HepG2 (cell line): ENCODE measurements at regions not wholly inside any gene's neighbourhood (a gene's known extent, or its start where the extent isn't known, plus 50 kb on each side); places are given as distances from the start of the nearest gene placed in this dataset.

Source experiments
- ATAC-seq: fragments of 200-7000 bp; cut with Tn5 transposase; 3 replicates; pipeline ENCODE4 v1.9.1; 2020; ENCODE audit warnings: mild to moderate bottlenecking, moderate library complexity
- BruUV-seq: library from RNA; stranded (reverse); fragments of 400-500 nt; replicated peaks from 2 replicates; lab custom pipeline; 2021; lab: Mats Ljungman, UMichigan
- CTCF ChIA-PET: fragments of 300-600 bp; formaldehyde crosslinking; extraction: SDS; loops from one replicate; lab custom pipeline; 2021; ENCODE audit warnings: low total read pairs, inconsistent platforms, low intra/inter-chr PET ratio; lab: Yijun Ruan, JAX
- POLR2A ChIA-PET: fragments of 350-600 bp; sonication (Branson Sonifier 250); formaldehyde crosslinking; loops from one replicate; lab custom pipeline; 2020; ENCODE audit warnings: antibody characterized with exemption, inconsistent platforms; lab: Yijun Ruan, JAX
- DNase-seq: peaks from one replicate; pipeline ENCODE4 v3.0.0-alpha.2; 2015; ENCODE audit warnings: low spot score
- FAIRE-seq: peaks from 3 replicates; lab custom pipeline; 2011; peaks lifted over from hg19 to GRCh38; lab: Jason Lieb, UNC
- H2AFZ ChIP-seq: one replicate; pipeline ENCODE4 v1.6.1; 2011; ENCODE audit warnings: low read length, inconsistent platforms
- H3K27ac ChIP-seq: fragments of 300-600 bp; 3 replicates; pipeline ENCODE4 v1.8.0; 2011; ENCODE audit warnings: mixed run types, mild to moderate bottlenecking, mixed read lengths, low read length, inconsistent platforms; ENCODE audit not compliant: insufficient read depth; ENCODE audit errors: extremely low read length
- H3K27me3 ChIP-seq, 2 experiments: fragments of 200-600 bp in 1 of 2; 2 replicates in 1 of 2; 3 replicates in 1 of 2; pipeline versions ENCODE4 v1.6.0 to v1.8.0; 2011; ENCODE audit warnings: low read length in 2 of 2, mild to moderate bottlenecking in 2 of 2, moderate library complexity in 2 of 2, inconsistent platforms in 1 of 2; ENCODE audit not compliant: insufficient read depth in 2 of 2, control insufficient read depth in 1 of 2
- H3K36me3 ChIP-seq, 2 experiments: fragments of 200-600 bp in 1 of 2; replicated peaks in 1 of 2; 2 replicates in 1 of 2; 3 replicates in 1 of 2; pipeline versions ENCODE4 v1.5.1 to v1.8.0; 2011; ENCODE audit warnings: low read length in 2 of 2, inconsistent platforms in 1 of 2; ENCODE audit not compliant: insufficient read depth in 2 of 2, control insufficient read depth in 1 of 2
- H3K4me1 ChIP-seq: 2 replicates; pipeline ENCODE4 v1.5.1; 2012; ENCODE audit warnings: low read length, inconsistent platforms; ENCODE audit not compliant: insufficient read depth
- H3K4me2 ChIP-seq: 2 replicates; pipeline ENCODE4 v1.6.0; 2011; ENCODE audit warnings: low read depth, low read length, inconsistent platforms
- H3K4me3 ChIP-seq, 3 experiments: fragments of 200-600 bp in 1 of 3; sonication (generic), shearing (Covaris generic) in 1 of 3; replicated peaks in 1 of 3; 2 replicates each; pipeline ENCODE4 v1.5.1; 2011 to 2016; ENCODE audit warnings: low read length in 3 of 3, inconsistent platforms in 2 of 3, low read depth in 2 of 3, mild to moderate bottlenecking in 2 of 3, control low read depth in 1 of 3, mixed read lengths in 1 of 3; ENCODE audit not compliant: insufficient read depth in 1 of 3
- H3K79me2 ChIP-seq: one replicate; pipeline ENCODE4 v1.6.1; 2011; ENCODE audit warnings: low read length, inconsistent platforms; ENCODE audit not compliant: insufficient read depth
- H3K9ac ChIP-seq: 2 replicates; pipeline ENCODE4 v1.6.0; 2011; ENCODE audit warnings: mild to moderate bottlenecking, low read depth, low read length, inconsistent platforms; ENCODE audit not compliant: insufficient read depth
- H3K9me3 ChIP-seq: 2 replicates; pipeline ENCODE4 v1.5.1; 2012; ENCODE audit warnings: mild to moderate bottlenecking, low read length
- H4K20me1 ChIP-seq: 2 replicates; pipeline ENCODE4 v1.6.0; 2011; ENCODE audit warnings: inconsistent platforms, mild to moderate bottlenecking, low read length, moderate library complexity; ENCODE audit not compliant: insufficient read depth
- HNRNPL ChIP-seq: fragments of 200-400 bp; formaldehyde crosslinking; IDR thresholded peaks from 2 replicates; pipeline ENCODE4 v1.6.1; 2017; ENCODE audit warnings: mild to moderate bottlenecking, low read depth, low read length
- MLX ChIP-seq: IDR thresholded peaks from 2 replicates; pipeline ENCODE4 v1.6.1; 2016
- PHF8 ChIP-seq: sonication (generic); formaldehyde crosslinking; IDR thresholded peaks from 2 replicates; pipeline ENCODE4 v1.5.0; 2020; ENCODE audit warnings: missing genetic modification reagents
- SMARCE1 ChIP-seq: fragments of 450-650 bp; IDR thresholded peaks from 2 replicates; pipeline ENCODE4 v1.6.1; 2017; ENCODE audit warnings: borderline replicate concordance
- TRAFD1 ChIP-seq: sonication (generic); formaldehyde crosslinking; IDR thresholded peaks from 2 replicates; pipeline ENCODE4 v1.5.1; 2020; ENCODE audit warnings: missing genetic modification reagents, mild to moderate bottlenecking, borderline replicate concordance
- ZBTB26 ChIP-seq: IDR thresholded peaks from 2 replicates; pipeline ENCODE4 v1.6.1; 2016; ENCODE audit warnings: missing compliant biosample characterization, missing genetic modification reagents, borderline replicate concordance
- ZNF317 ChIP-seq: sonication (generic); formaldehyde crosslinking; IDR thresholded peaks from 2 replicates; pipeline ENCODE4 v1.5.0; 2020; ENCODE audit warnings: mild to moderate bottlenecking, missing genetic modification reagents
- ZNF589 ChIP-seq: sonication (generic); formaldehyde crosslinking; conservative IDR thresholded peaks from 2 replicates; pipeline ENCODE4 v1.8.0; 2022; ENCODE audit warnings: mild to moderate bottlenecking, moderate library complexity, missing genetic modification reagents
- ZNF740 ChIP-seq: sonication (generic); formaldehyde crosslinking; IDR thresholded peaks from 2 replicates; pipeline ENCODE4 v1.4.0; 2020; ENCODE audit warnings: missing genetic modification reagents
- ZNF766 ChIP-seq: sonication (generic); formaldehyde crosslinking; IDR thresholded peaks from 2 replicates; pipeline ENCODE4 v1.5.0; 2020; ENCODE audit warnings: missing genetic modification reagents, borderline replicate concordance
- ZNF788 ChIP-seq: sonication (generic); formaldehyde crosslinking; IDR thresholded peaks from 2 replicates; pipeline ENCODE4 v1.5.0; 2020; ENCODE audit warnings: mild to moderate bottlenecking, missing genetic modification reagents, borderline replicate concordance
- WGBS: methylation state at CpG from one replicate; pipeline ENCODE4 v1.1.6; 2017; ENCODE audit warnings: low lambda C conversion rate; 5-methylcytosine and 5-hydroxymethylcytosine counted together
- in situ Hi-C: cut with HindIII; loops from 2 replicates; pipeline ENCODE4 v1.10.0; 2017; ENCODE audit warnings: low pct_unique_long_range_greater_than_20kb; ENCODE audit not compliant: extremely low pct_ligation_motif_present
- intact Hi-C: fragments of 100-400 bp; cut with micrococcal nuclease; formaldehyde crosslinking; loops from one replicate; pipeline ENCODE4 v1.10.0; 2022; ENCODE audit not compliant: unreplicated experiment

- H4K20me1 ChIP-seq = no peaks in the 10 kb centered on the region
- no peak overlapping the region for H3K4me2 ChIP-seq
- H3K4me3 ChIP-seq = no peak overlapping the region
- in situ Hi-C loops (no loop called here), intact Hi-C loops (no loop called here)
- BruUV-seq = no TSS peak
- no peaks in the 10 kb centered on the region for H3K4me1 ChIP-seq
- FAIRE-seq (no peak), ATAC-seq (no peak), DNase-seq (no peak)
- H3K79me2 ChIP-seq = no peaks in the 10 kb centered on the region
- ChIA-PET CTCF (no interaction called here), POLR2A (no interaction called here)
- H3K27ac ChIP-seq = no peak overlapping the region
- H2AFZ ChIP-seq = no peak overlapping the region
- H3K9ac ChIP-seq = no peak overlapping the region
- peaks cover 0 to 2% of the 10 kb centered on the region in 2 experiments; a peak in 1 of 5 replicates for H3K27me3 ChIP-seq
- H3K9me3 ChIP-seq = no peaks in the 10 kb centered on the region
- no peaks in the 10 kb centered on the region for H3K36me3 ChIP-seq
- TF ChIP-seq ZNF589 (no peak), ZNF766 (no peak), SMARCE1 (no peak), ZNF740 (CRISPR knock-in tag) (no peak), MLX (CRISPR knock-in tag) (no peak), TRAFD1 (CRISPR knock-in tag) (no peak), PHF8 (CRISPR knock-in tag) (no peak), ZNF317 (CRISPR knock-in tag) (no peak), HNRNPL (no peak), ZNF788 (CRISPR knock-in tag) (no peak), ZBTB26 (CRISPR knock-in tag) (no peak)
- 46% methylated on average over 4 of the region's 4 CpGs for WGBS
Measured at GRCh38 chr11:20293992-20294391, 69.5 kb upstream of the HTATIP2 start.
